22Rv1 (cell line): ENCODE measurements at regions not wholly inside any gene's neighbourhood (a gene's known extent, or its start where the extent isn't known, plus 50 kb on each side); places are given as distances from the start of the nearest gene placed in this dataset.

Experiments used
- ZFX ChIP-seq: fragments of 450-650 bp; IDR thresholded peaks from 2 replicates; pipeline ENCODE4 v1.6.1; 2017; ENCODE audit warnings: antibody characterized with exemption, borderline replicate concordance
- TF ChIP-seq, protein P1 (sequence below): fragments of 450-650 bp; IDR thresholded peaks from 2 replicates; pipeline ENCODE4 v1.5.1; 2017; ENCODE audit warnings: mild to moderate bottlenecking

DNA sequence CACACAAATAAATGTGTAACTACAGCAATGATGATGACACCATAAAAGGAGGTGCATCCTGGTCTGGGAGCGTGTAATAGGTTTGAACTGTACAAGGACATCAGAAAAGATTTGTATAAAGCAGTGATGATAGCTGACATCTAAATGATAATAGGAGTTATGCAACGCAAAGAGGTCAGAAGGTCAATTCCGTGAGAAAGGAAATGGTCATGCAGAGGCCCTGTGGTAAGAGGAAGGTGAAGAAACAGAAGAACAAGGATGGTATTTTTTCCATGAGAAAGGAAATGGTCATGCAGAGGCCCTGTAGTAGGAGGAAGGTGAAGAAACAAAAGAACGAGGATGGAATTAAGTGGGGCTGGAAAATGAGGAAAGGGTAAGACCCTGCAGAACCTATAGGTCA, 106.7 kb upstream of the TMPO start:
- TF ChIP-seq, protein P1, sequence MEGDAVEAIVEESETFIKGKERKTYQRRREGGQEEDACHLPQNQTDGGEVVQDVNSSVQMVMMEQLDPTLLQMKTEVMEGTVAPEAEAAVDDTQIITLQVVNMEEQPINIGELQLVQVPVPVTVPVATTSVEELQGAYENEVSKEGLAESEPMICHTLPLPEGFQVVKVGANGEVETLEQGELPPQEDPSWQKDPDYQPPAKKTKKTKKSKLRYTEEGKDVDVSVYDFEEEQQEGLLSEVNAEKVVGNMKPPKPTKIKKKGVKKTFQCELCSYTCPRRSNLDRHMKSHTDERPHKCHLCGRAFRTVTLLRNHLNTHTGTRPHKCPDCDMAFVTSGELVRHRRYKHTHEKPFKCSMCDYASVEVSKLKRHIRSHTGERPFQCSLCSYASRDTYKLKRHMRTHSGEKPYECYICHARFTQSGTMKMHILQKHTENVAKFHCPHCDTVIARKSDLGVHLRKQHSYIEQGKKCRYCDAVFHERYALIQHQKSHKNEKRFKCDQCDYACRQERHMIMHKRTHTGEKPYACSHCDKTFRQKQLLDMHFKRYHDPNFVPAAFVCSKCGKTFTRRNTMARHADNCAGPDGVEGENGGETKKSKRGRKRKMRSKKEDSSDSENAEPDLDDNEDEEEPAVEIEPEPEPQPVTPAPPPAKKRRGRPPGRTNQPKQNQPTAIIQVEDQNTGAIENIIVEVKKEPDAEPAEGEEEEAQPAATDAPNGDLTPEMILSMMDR, result no peak
- TF ChIP-seq ZFX, result no peak
